ENCODE measurements at regions not wholly inside any gene's neighbourhood (a gene's known extent, or its start where the extent isn't known, plus 50 kb on each side); places are given as distances from the start of the nearest gene placed in this dataset.

- no peak for TF ChIP-seq REST (IDR thresholded peaks at IDR 0.05; ENCODE audit: unreplicated experiment)
- no peak for TF ChIP-seq ZNF114 (CRISPR knock-in tag; IDR thresholded peaks at IDR 0.05)
- TF ChIP-seq JUNB (IDR thresholded peaks at IDR 0.05; ENCODE audit: unreplicated experiment), result no peak
- no peak for TF ChIP-seq EZH2 (IDR thresholded peaks at IDR 0.05; ENCODE audit: low read depth, unreplicated experiment)
- TF ChIP-seq POLR2AphosphoS5 (IDR thresholded peaks at IDR 0.05; ENCODE audit: low read depth), result no peak
- no peak for TF ChIP-seq CTCF (conservative IDR thresholded peaks at IDR 0.05; ENCODE audit: low read depth in 2 of 2)
- no peak for TF ChIP-seq CREB1 (CRISPR knock-in tag; IDR thresholded peaks at IDR 0.05; ENCODE audit: low read depth)
- no peak for TF ChIP-seq ETS1 (IDR thresholded peaks at IDR 0.05)
- TF ChIP-seq ZNF331 (CRISPR knock-in tag; IDR thresholded peaks at IDR 0.05; ENCODE audit: low read depth), result no peak
- no peak for TF ChIP-seq STAT1 (IDR thresholded peaks at IDR 0.05; ENCODE audit: unreplicated experiment)
Measured at GRCh38 chr13:62879071-62879470, 1463.4 kb upstream of the PCDH20 start (continued).

- no peak overlapping the region for H3K4me3 ChIP-seq
- H3K27me3 Mint-ChIP-seq (ENCODE audit: insufficient read depth, low read depth, poor library complexity), result no peaks in the 10 kb centered on the region
- H3K4me2 ChIP-seq, result no peak overlapping the region
- peaks cover 13% of the 10 kb centered on the region for H3K9me2 ChIP-seq (ENCODE audit: insufficient read depth)
- no peak overlapping the region for H3K4me3 Mint-ChIP-seq
- H3K79me2 ChIP-seq (replicated peaks; ENCODE audit: insufficient read depth), result no peaks in the 10 kb centered on the region
- H2AFZ ChIP-seq, result no peak overlapping the region
- no peaks in the 10 kb centered on the region for H3K27me3 ChIP-seq (ENCODE audit: insufficient read depth)
- ATAC-seq (no peak), DNase-seq (ENCODE audit: low spot score) (no peak)
- H3K36me3 ChIP-seq (ENCODE audit: insufficient read depth), result no peaks in the 10 kb centered on the region
- H3K27ac ChIP-seq (ENCODE audit: low read depth), result no peak overlapping the region
- peaks cover 11% of the 10 kb centered on the region for H3K9me3 Mint-ChIP-seq
- H3K36me3 Mint-ChIP-seq (ENCODE audit: low read depth), result peaks cover 3% of the 10 kb centered on the region; the same call in 2 of the 3 replicates
- H4K20me1 ChIP-seq (replicated peaks; ENCODE audit: insufficient read depth), result no peaks in the 10 kb centered on the region
- H3K4me1 Mint-ChIP-seq, result no peaks in the 10 kb centered on the region
- no peak overlapping the region for H3K27ac Mint-ChIP-seq
- H3K4me1 ChIP-seq (ENCODE audit: insufficient read depth), result no peaks in the 10 kb centered on the region
- TF ChIP-seq REST (IDR thresholded peaks at IDR 0.05; ENCODE audit: unreplicated experiment) (no peak), ETS1 (IDR thresholded peaks at IDR 0.05) (no peak), EZH2 (IDR thresholded peaks at IDR 0.05; ENCODE audit: low read depth, unreplicated experiment) (no peak)
- no peaks in the 10 kb centered on the region for H3F3A ChIP-seq (replicated peaks; ENCODE audit: low read depth)
Measured at GRCh38 chr13:62875118-62875640, 1459.5 kb upstream of the PCDH20 start.

Data from GM23338 (cell line).